HUES6 (cell line): ENCODE measurements at regions not wholly inside any gene's neighbourhood (a gene's known extent, or its start where the extent isn't known, plus 50 kb on each side); places are given as distances from the start of the nearest gene placed in this dataset.

Source experiments
- H3K27ac ChIP-seq: 2 replicates; pipeline ENCODE4 v1.7.0; 2013; ENCODE audit warnings: low read depth, mild to moderate bottlenecking, low read length, inconsistent platforms
- H3K27me3 ChIP-seq: 2 replicates; pipeline ENCODE4 v1.6.1; 2013; ENCODE audit warnings: low read length; ENCODE audit not compliant: control insufficient read depth, insufficient read depth
- H3K36me3 ChIP-seq: 2 replicates; pipeline ENCODE4 v1.6.1; 2013; ENCODE audit warnings: low read length; ENCODE audit not compliant: control insufficient read depth, insufficient read depth
- H3K4me1 ChIP-seq: 2 replicates; pipeline ENCODE4 v1.6.1; 2013; ENCODE audit warnings: low read length; ENCODE audit not compliant: control insufficient read depth, insufficient read depth
- H3K4me3 ChIP-seq: 2 replicates; pipeline ENCODE4 v1.5.1; 2013; ENCODE audit warnings: low read depth, low read length
- H3K9ac ChIP-seq: one replicate; pipeline ENCODE4 v1.6.1; 2013; ENCODE audit warnings: mild to moderate bottlenecking, low read length
- H3K9me3 ChIP-seq: 2 replicates; pipeline ENCODE4 v1.6.1; 2013; ENCODE audit warnings: low read depth, low read length; ENCODE audit not compliant: control insufficient read depth, insufficient read depth

DNA sequence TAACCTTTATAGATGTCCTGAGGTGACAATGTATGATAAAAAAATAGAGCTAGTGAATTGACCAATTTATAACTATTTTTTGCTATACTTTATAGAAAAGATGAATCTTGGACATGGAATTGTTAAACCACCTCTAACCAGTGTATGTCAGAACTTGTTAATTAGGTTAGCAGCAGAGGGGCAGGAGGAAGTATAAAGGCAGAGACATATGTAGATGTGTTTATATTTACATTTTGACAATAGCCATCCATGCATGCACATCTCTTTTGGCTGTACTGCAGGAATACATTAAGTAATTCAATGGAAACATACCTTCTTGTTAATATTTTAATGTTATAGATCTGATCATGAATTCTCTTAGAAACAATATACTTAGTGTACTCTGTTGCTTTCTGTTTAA lies 254.6 kb upstream of the NT5E start:
- H3K36me3 ChIP-seq, result no peaks in the 10 kb centered on the region
- no peak overlapping the region for H3K9ac ChIP-seq
- H3K27me3 ChIP-seq, result no peaks in the 10 kb centered on the region
- H3K4me1 ChIP-seq, result no peaks in the 10 kb centered on the region
- H3K4me3 ChIP-seq, result no peak overlapping the region
- no peak overlapping the region for H3K27ac ChIP-seq
- H3K9me3 ChIP-seq, result no peaks in the 10 kb centered on the region

DNA sequence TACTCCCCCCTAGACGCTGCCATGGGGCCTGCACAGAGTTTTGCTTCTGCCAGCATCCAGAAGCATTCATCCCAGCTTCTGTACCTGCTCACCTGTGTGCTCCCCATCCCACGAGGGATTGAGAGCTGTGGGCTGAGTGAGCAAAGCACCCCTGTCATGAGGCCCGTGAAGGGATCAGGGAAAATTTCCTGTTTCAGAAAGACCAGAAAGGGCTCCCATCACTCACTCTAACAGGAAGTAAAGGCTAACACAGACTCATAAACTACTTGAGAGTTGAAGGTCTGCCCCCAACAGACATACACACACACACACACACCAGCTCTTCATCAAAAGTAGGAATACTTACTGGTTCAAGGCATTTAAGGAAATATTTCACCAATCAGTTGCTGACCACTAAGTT lies 256.5 kb upstream of the NT5E start:
- no peak overlapping the region for H3K4me3 ChIP-seq
- no peak overlapping the region for H3K9ac ChIP-seq
- H3K27ac ChIP-seq, result no peak overlapping the region
- H3K36me3 ChIP-seq, result no peaks in the 10 kb centered on the region
- no peaks in the 10 kb centered on the region for H3K9me3 ChIP-seq
- no peaks in the 10 kb centered on the region for H3K4me1 ChIP-seq
- no peaks in the 10 kb centered on the region for H3K27me3 ChIP-seq

DNA sequence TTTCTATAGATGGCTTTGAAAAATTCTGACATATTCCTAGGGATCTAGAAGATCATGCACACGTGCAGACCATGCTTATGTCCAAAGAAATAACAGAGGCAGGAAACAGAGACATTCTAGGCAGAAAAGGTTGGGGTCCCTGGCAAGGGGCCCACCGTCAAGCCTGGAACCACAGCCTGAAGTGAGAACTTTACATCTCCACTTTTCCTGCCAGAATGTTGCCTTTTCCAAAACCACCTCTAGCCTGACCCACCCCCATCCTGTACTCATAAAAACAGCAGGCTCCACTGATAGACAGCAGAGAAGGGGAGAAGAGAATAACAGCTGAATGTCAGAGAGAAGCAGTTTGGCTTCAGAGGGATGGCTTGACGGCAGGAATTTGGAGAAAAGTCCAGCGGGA lies 257.3 kb upstream of the NT5E start:
- Histone ChIP-seq H3K27me3 (no peaks in the 10 kb centered on the region), H3K9ac (no peak overlapping the region), H3K4me1 (0 out of 2 replicates have a peak, but pooled peaks cover 6% of the 10 kb centered on the region), H3K36me3 (no peaks in the 10 kb centered on the region), H3K27ac (no peak overlapping the region), H3K9me3 (no peaks in the 10 kb centered on the region), H3K4me3 (no peak overlapping the region)

DNA sequence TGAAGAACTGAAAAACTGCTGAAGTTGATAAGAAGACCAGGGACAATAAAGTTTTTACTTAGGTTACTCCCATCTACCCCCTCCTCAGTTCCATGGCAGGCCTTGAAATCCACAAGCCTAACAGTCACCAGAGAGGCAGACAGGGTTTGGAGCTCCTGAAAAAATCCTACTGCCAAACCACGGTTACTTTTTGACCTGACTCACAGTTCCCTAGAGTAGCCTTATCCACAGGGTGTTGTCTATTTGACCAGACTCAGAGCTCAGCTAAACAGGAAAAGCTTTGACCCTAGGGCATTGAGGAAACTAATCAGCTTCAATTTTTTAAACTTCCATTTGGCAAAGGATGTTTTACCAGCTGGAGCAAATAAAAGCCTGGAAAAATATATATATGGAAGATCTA lies 257.7 kb upstream of the NT5E start:
- Histone ChIP-seq H3K36me3 (no peaks in the 10 kb centered on the region), H3K27me3 (no peaks in the 10 kb centered on the region), H3K9ac (no peak overlapping the region), H3K4me1 (0 out of 2 replicates have a peak, but pooled peaks cover 6% of the 10 kb centered on the region), H3K9me3 (no peaks in the 10 kb centered on the region), H3K27ac (no peak overlapping the region), H3K4me3 (no peak overlapping the region)

DNA sequence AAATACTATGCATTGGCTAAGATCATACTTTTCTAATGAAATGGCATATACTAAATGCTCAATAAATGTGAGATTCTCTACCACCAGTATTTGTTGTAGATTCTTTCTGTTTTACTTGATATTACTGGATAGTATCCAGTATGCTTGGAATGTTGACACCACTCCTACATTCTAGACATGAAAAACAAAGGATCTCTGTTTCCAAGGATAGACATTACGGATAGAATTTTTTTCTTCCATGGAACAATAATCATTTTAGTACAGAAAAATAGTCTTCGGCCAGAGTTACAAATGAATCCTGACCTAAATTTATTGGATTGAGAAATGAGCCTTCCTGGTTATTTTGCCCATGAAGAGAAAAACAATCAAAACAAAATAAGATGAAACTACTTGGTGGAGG lies 258.2 kb upstream of the NT5E start:
- Histone ChIP-seq H3K9ac (no peak overlapping the region), H3K9me3 (no peaks in the 10 kb centered on the region), H3K4me1 (0 out of 2 replicates have a peak, but pooled peaks cover 6% of the 10 kb centered on the region), H3K36me3 (no peaks in the 10 kb centered on the region), H3K27me3 (no peaks in the 10 kb centered on the region), H3K4me3 (no peak overlapping the region), H3K27ac (no peak overlapping the region)

DNA sequence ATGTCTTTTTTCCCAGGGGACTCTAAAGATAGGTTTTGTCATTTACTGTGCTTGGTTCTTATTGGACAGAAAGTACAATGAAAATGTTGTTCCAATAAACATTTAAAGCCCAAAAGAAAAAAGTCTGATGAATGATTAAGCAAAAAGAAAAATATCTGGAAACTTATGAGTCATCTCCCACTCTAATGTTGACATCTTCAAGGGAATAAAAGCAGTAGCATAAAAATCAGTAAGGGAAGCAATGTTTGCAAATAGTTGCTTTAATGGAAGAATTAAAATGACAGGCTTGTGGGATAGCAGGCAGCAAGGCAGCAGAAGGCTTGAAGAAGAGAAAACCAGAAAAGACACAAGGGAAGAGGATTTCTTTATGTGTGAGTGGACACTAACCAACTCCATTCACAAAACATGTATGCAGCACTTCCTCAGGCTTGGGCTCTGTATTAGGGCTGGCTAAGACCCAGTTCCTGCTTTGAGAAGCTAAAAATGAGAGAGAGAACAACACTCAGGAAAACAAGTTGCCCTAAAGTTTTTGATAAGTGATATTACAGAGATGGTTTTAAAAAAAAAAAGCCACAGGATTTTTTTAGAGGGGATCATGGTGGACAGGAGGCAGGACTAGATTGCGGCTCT lies 263.2 kb upstream of the NT5E start:
- Histone ChIP-seq H3K9ac (no peak overlapping the region), H3K27me3 (no peaks in the 10 kb centered on the region), H3K36me3 (no peaks in the 10 kb centered on the region), H3K4me3 (no peak overlapping the region), H3K9me3 (no peaks in the 10 kb centered on the region), H3K27ac (no peak overlapping the region), H3K4me1 (0 out of 2 replicates have a peak, but pooled peaks cover 6% of the 10 kb centered on the region)

DNA sequence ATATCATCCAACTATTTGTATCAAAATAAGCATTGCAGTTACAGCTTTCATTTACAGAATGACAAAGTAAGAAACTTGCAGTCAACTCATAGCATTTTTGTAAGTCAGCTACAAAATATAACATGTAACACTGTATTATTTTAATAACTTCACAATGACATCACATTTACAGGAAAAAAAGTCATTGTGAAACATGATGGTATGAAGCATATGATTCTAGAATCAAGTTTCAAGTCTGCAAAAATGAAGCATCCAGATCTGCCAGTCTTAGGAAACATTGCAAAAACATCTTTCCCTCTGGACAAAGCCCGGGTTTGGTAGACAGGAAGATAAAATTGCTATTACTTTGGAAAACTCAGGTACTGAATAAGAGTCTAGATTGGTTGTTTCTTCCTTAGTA lies 263.9 kb upstream of the NT5E start:
- H3K9ac ChIP-seq, result no peak overlapping the region
- no peak overlapping the region for H3K27ac ChIP-seq

DNA sequence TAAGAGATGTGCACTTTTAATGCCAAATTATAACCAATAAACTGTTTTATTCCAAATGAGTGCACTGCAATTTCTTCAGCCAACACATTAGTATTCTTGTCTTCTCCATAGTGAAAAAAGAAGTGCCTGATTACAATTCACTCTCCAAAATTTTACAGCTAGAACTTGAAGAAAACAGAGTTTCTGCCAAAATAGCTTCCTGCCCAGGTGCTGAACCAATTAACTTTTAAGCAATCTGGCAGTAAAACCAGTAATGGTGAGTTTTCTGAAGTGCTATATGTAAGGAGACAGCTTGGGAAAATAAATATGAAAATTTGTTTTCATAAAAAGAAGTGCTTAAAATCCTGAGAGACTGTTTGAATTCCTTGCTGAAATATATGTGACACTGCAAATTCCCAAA lies 266.0 kb upstream of the NT5E start:
- H3K9me3 ChIP-seq, result no peaks in the 10 kb centered on the region
- H3K27ac ChIP-seq, result no peak overlapping the region
- no peak overlapping the region for H3K9ac ChIP-seq
- 0 out of 2 replicates have a peak, but pooled peaks cover 6% of the 10 kb centered on the region for H3K4me1 ChIP-seq
- no peaks in the 10 kb centered on the region for H3K27me3 ChIP-seq
- no peaks in the 10 kb centered on the region for H3K36me3 ChIP-seq
- H3K4me3 ChIP-seq, result no peak overlapping the region

More for the DNA sequence above, 263.9 kb upstream of the NT5E start:
- Histone ChIP-seq H3K4me1 (0 out of 2 replicates have a peak, but pooled peaks cover 6% of the 10 kb centered on the region), H3K27me3 (no peaks in the 10 kb centered on the region), H3K4me3 (no peak overlapping the region), H3K36me3 (no peaks in the 10 kb centered on the region), H3K9me3 (no peaks in the 10 kb centered on the region)

DNA sequence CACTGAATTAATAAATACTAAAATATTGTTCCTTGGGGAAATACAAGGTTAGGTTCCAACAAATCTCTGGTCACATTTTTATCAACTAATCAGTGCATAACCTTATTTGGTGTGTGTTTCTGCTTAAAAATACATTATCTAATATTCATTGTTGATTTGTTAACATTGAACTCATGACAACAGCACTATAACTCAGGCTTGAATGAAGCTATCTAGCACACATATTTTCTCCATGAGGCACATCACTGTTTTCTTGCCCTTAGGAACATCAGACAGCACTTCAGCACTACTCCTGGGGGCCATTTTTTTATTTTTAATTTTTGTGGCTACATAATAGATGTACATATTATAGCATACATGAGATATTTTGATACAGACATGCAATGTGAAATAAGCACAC lies 277.2 kb upstream of the NT5E start:
- no peak overlapping the region for H3K9ac ChIP-seq
- H3K4me3 ChIP-seq, result no peak overlapping the region
- no peak overlapping the region for H3K27ac ChIP-seq

DNA sequence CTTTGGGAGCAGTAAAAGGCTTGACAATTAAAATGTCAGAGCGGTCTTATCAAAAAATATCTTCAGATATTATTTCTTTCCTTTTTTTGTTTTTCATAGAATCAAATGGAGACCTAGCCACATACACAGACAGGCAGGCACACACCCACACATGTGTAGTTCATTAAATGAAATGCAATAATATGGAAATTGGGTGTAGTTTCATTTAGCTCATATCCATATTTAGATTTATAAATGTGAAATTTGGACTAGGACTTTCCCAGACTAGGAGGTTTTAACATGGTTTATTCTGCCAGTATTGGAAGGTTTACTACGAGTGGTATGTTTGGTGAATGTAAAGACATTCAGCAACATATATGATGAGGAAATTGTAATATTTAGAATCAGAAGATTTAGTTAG lies 277.7 kb upstream of the NT5E start:
- Histone ChIP-seq H3K9ac (no peak overlapping the region), H3K27me3 (no peaks in the 10 kb centered on the region), H3K27ac (no peak overlapping the region), H3K9me3 (no peaks in the 10 kb centered on the region), H3K4me3 (no peak overlapping the region), H3K36me3 (no peaks in the 10 kb centered on the region), H3K4me1 (peaks cover 4% of the 10 kb centered on the region; the same call in 1 of the 2 replicates)

More for the DNA sequence above, 277.2 kb upstream of the NT5E start:
- Histone ChIP-seq H3K4me1 (peaks cover 4% of the 10 kb centered on the region; the same call in 1 of the 2 replicates), H3K36me3 (no peaks in the 10 kb centered on the region), H3K9me3 (no peaks in the 10 kb centered on the region), H3K27me3 (no peaks in the 10 kb centered on the region)

DNA sequence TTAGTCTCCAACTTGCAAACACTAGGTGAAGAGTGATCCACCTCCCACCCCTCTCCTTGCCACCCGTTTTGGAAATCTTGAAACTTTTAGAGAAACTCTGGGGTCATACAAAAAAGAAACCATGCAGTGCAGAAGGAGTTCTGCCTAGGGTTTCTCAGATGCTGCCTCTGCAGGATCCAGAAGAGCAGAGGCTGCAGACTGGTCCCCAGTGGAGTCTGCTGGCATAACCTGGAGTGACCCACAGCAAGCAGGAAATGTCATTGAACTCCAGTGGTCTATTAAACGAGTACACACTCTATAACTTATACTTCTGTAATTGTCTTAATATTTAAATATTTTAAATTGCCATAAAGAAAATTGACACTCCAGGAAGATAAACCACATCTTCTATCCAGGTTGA lies 280.7 kb upstream of the NT5E start:
- no peaks in the 10 kb centered on the region for H3K27me3 ChIP-seq
- H3K4me1 ChIP-seq, result peaks cover 4% of the 10 kb centered on the region; the same call in 1 of the 2 replicates
- no peak overlapping the region for H3K4me3 ChIP-seq
- H3K27ac ChIP-seq, result no peak overlapping the region
- H3K36me3 ChIP-seq, result no peaks in the 10 kb centered on the region
- no peaks in the 10 kb centered on the region for H3K9me3 ChIP-seq
- H3K9ac ChIP-seq, result no peak overlapping the region
